Gastroesophageal sphincter (tissue), 3 donors: ENCODE measurements at regions not wholly inside any gene's neighbourhood (a gene's known extent, or its start where the extent isn't known, plus 50 kb on each side); places are given as distances from the start of the nearest gene placed in this dataset.
"Not testable (repeated sequence)": the region's sequence is repeated elsewhere in the genome, so short reads cannot be mapped to it uniquely, and the experiment has no call there.

ENCODE experiments used
- POLR2A ChIP-seq, 2 donors: fragments of 450-650 bp; IDR thresholded peaks; one replicate each; pipeline ENCODE4 v1.6.1; 2017; ENCODE audit warnings: antibody characterized with exemption in 2 of 2, mild to moderate bottlenecking in 2 of 2, moderate library complexity in 1 of 2
- POLR2AphosphoS5 ChIP-seq: sonication (generic); formaldehyde crosslinking; IDR thresholded peaks from one replicate; pipeline ENCODE4 v1.6.1; 2017; ENCODE audit warnings: antibody characterized with exemption
- TF ChIP-seq, protein P1 (sequence below), 4 experiments: fragments of 200-600 bp in 2 of 4; fragments of 450-650 bp in 2 of 4; sonication (generic) in 1 of 4; IDR thresholded peaks; one replicate each; pipeline ENCODE4 v1.5.1; 2017 to 2019; ENCODE audit warnings: antibody characterized with exemption in 4 of 4, mild to moderate bottlenecking in 2 of 4, moderate library complexity in 2 of 4

DNA sequence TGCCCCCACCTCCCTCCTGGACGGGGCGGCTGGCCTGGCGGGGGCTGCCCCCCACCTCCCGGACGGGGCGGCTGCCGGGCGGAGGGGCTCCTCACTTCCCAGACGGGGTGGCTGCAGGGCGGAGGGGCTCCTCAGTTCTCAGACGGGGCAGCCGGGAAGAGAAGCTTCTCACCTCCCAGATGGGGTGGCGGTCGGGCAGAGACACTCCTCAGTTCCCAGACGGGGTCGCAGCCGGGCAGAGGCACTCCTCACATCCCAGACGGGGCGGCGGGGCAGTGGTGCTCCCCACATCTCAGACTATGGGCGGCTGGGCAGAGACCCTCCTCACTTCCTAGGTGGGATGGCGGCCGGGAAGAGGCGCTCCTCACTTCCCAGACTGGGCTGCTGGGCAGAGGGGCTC, 164.7 kb upstream of the ANKRD55 start:
- TF ChIP-seq, protein P1, sequence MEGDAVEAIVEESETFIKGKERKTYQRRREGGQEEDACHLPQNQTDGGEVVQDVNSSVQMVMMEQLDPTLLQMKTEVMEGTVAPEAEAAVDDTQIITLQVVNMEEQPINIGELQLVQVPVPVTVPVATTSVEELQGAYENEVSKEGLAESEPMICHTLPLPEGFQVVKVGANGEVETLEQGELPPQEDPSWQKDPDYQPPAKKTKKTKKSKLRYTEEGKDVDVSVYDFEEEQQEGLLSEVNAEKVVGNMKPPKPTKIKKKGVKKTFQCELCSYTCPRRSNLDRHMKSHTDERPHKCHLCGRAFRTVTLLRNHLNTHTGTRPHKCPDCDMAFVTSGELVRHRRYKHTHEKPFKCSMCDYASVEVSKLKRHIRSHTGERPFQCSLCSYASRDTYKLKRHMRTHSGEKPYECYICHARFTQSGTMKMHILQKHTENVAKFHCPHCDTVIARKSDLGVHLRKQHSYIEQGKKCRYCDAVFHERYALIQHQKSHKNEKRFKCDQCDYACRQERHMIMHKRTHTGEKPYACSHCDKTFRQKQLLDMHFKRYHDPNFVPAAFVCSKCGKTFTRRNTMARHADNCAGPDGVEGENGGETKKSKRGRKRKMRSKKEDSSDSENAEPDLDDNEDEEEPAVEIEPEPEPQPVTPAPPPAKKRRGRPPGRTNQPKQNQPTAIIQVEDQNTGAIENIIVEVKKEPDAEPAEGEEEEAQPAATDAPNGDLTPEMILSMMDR (IDR thresholded peaks at IDR 0.05) = not testable (repeated sequence)
- TF ChIP-seq POLR2A (IDR thresholded peaks at IDR 0.05); POLR2AphosphoS5: not testable (repeated sequence)
